GM12878 (cell line): ENCODE measurements at regions not wholly inside any gene's neighbourhood (a gene's known extent, or its start where the extent isn't known, plus 50 kb on each side); places are given as distances from the start of the nearest gene placed in this dataset.

ENCODE experiments used
- ATF2 ChIP-seq: IDR thresholded peaks from 2 replicates; pipeline ENCODE4 v1.6.1; 2012; ENCODE audit warnings: low read length, inconsistent platforms
- CTCF ChIP-seq, 3 experiments: IDR thresholded peaks in 2 of 3; conservative IDR thresholded peaks in 1 of 3; 2 replicates each; pipeline ENCODE4 v1.5.1; 2011; ENCODE audit warnings: low read depth in 3 of 3, low read length in 3 of 3, mild to moderate bottlenecking in 3 of 3, control low read depth in 2 of 3, moderate library complexity in 2 of 3, inconsistent platforms in 1 of 3, mixed read lengths in 1 of 3; ENCODE audit not compliant: control insufficient read depth in 2 of 3, insufficient read depth in 1 of 3; ENCODE audit errors: extremely low read depth in 1 of 3
- POLR2AphosphoS5 ChIP-seq: IDR thresholded peaks from 2 replicates; pipeline ENCODE4 v1.6.1; 2011; ENCODE audit warnings: mild to moderate bottlenecking, low read length, inconsistent platforms
- SMC3 ChIP-seq: IDR thresholded peaks from 2 replicates; pipeline ENCODE4 v1.6.1; 2011; ENCODE audit warnings: low read length, improper control_type of control experiment, borderline replicate concordance
- USF2 ChIP-seq: IDR thresholded peaks from 2 replicates; pipeline ENCODE4 v1.6.1; 2011; ENCODE audit warnings: low read depth, low read length, improper control_type of control experiment, borderline replicate concordance
- YBX1 ChIP-seq: fragments of 450-650 bp; IDR thresholded peaks from 2 replicates; pipeline ENCODE4 v1.6.1; 2016; ENCODE audit warnings: antibody characterized with exemption
- ZBTB33 ChIP-seq: fragments of 450-650 bp; IDR thresholded peaks from 2 replicates; pipeline ENCODE4 v1.6.1; 2017; ENCODE audit warnings: mild to moderate bottlenecking

- TF ChIP-seq ZBTB33 (no peak), SMC3 (no peak), USF2 (no peak), POLR2AphosphoS5 (no peak), YBX1 (no peak), ATF2 (no peak), CTCF (IDR thresholded peaks at IDR 0.05 in 2 of 3, conservative IDR thresholded peaks at IDR 0.05 in 1 of 3; ENCODE audit: control insufficient read depth in 2 of 3, extremely low read depth in 1 of 3, insufficient read depth in 1 of 3, low read depth in 3 of 3, low read length in 3 of 3) (no peak)
Observed at GRCh38 chr6:166826264-166826663, 130.1 kb downstream of the RNASET2 start.
